Retinal pigment epithelial cell (primary cell): ENCODE measurements at regions not wholly inside any gene's neighbourhood (a gene's known extent, or its start where the extent isn't known, plus 50 kb on each side); places are given as distances from the start of the nearest gene placed in this dataset.

Experiments used
- DNase-seq: peaks from one replicate; pipeline ENCODE4 v3.0.0-alpha.2; 2010; ENCODE audit warnings: low read depth
- H3K4me3 ChIP-seq: 2 replicates; pipeline ENCODE4 v1.5.1; 2011; ENCODE audit warnings: mild to moderate bottlenecking, low read length, control low read depth, moderate library complexity
- TF ChIP-seq, protein P1 (sequence below): conservative IDR thresholded peaks from 2 replicates; pipeline ENCODE4 v1.5.1; 2011; ENCODE audit warnings: low read depth, low read length, control low read depth, inconsistent platforms

DNA sequence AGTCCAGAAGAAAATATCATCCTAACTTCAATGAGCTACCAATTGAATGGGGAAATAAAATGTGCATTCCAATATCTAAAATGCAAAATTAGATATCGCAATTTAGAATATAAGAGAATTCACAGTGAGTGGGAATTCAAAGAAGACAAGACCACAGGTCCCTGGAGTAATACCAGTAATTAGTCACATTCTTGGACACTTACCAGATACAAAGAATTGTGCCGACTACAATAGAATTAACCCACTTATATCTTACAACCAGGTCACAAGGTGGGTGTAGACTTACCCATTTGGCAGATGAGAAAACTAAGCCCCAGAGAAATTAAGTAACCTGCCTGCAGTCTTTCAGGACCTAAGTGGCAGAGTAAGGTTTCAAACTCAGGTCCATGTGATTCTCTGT is 84.3 kb upstream of the C1QTNF7 start:
- DNase-seq: no peak

DNA sequence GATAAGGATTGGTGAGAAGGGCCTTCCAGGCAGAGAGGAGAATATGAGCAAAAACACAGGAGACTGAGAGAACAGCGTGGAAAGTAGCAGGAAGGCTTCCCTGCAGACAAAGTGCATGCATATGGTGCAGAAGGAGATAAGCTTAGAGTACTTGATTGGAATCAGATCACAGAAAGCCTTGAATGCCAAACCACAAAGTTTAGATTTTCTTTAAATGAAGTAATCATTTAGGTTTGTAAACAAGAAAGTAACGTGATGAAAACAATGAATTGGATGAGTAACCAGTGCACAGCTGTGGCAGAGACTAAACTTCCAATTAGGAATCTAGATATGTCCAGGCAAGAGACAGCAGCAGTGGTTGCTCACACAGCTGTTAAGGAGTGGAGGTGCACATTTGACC is 83.8 kb upstream of the C1QTNF7 start:
- DNase-seq: no peak
- TF ChIP-seq, protein P1, sequence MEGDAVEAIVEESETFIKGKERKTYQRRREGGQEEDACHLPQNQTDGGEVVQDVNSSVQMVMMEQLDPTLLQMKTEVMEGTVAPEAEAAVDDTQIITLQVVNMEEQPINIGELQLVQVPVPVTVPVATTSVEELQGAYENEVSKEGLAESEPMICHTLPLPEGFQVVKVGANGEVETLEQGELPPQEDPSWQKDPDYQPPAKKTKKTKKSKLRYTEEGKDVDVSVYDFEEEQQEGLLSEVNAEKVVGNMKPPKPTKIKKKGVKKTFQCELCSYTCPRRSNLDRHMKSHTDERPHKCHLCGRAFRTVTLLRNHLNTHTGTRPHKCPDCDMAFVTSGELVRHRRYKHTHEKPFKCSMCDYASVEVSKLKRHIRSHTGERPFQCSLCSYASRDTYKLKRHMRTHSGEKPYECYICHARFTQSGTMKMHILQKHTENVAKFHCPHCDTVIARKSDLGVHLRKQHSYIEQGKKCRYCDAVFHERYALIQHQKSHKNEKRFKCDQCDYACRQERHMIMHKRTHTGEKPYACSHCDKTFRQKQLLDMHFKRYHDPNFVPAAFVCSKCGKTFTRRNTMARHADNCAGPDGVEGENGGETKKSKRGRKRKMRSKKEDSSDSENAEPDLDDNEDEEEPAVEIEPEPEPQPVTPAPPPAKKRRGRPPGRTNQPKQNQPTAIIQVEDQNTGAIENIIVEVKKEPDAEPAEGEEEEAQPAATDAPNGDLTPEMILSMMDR: no peak
- no peak overlapping the region for H3K4me3 ChIP-seq

More for the DNA sequence above, 84.3 kb upstream of the C1QTNF7 start:
- TF ChIP-seq, protein P1: no peak
- H3K4me3 ChIP-seq: no peak overlapping the region

DNA sequence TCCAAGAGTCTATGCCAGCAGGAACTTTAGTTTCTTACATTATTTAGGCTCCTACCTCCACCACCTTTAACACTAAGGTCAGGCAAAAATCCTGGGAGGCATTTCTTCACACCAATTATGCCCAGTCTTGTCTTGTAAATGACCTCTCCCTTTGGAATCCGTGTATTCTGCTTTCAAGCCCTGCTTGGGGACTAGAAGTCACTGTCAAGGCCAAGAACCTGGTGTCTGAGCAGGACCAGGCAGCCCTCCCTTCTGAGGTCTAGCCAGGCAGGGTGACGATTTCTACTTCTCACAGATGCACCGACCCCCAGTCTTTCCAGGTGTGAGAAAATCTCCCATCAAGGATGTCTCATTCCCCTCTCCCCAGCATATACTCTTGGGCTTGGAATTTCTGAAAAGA is 82.7 kb upstream of the C1QTNF7 start:
- DNase-seq: no peak
- TF ChIP-seq, protein P1: no peak
- H3K4me3 ChIP-seq: no peak overlapping the region

DNA sequence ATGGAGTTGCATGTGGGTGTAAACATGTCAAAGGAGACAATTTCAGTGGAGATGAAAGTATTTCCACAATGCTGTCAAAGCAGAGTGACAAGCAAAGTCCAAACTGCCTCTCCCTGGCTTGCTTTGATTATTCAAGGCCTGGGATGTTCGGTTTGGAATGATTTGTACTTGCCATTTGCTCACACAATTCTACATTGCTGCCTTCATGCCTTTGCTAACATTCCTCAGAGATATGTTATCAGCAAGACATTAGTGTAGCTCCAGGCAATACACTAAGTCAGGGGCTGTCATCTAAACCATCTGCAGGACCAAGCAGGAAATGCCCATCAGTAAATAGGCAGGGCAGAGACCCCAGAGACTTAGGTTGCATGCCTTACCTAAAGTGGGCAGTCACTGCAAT is 79.6 kb upstream of the C1QTNF7 start:
- no peak overlapping the region for H3K4me3 ChIP-seq
- no peak for DNase-seq
- TF ChIP-seq, protein P1: no peak

DNA sequence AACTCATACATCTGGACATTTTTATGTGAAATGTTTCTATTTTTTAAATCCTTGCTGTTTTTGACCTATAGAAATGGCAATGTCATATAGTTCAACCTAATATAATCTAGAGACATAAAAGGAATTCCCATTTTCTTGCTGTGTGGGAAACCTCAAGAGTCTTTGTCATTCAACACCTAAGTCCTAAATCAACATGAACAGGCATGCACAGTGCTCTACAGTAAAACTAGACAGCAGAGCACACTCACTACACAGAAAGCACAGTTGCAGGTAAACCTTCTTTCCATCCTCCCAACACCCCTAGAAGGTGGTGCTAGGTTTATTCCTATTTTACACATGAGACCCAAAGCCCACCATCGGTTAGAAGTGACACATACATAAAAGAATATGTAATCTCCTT is 79.1 kb upstream of the C1QTNF7 start:
- DNase-seq: no peak
- TF ChIP-seq, protein P1: no peak
- no peak overlapping the region for H3K4me3 ChIP-seq

DNA sequence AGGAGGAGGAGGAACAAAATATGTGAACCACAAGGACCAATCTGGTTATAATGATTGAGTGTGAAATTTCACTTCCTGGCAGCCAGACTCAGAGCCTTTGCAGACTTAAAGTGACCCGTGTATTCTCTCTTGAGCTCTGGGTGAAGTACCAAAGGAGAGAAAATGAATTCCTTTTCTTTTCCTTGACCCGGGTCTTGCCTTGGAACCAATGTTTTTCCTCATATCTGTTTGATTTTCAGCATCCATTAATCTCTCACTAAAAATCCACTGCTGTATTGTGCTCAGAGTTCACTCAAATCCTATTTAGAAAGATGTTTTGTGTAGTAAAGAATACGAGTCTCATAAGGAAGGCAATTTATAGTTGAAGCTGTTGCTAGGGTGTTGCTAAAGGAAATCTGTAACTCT is 78.3 kb upstream of the C1QTNF7 start:
- no peak overlapping the region for H3K4me3 ChIP-seq
- no peak for DNase-seq
- TF ChIP-seq, protein P1: no peak

DNA sequence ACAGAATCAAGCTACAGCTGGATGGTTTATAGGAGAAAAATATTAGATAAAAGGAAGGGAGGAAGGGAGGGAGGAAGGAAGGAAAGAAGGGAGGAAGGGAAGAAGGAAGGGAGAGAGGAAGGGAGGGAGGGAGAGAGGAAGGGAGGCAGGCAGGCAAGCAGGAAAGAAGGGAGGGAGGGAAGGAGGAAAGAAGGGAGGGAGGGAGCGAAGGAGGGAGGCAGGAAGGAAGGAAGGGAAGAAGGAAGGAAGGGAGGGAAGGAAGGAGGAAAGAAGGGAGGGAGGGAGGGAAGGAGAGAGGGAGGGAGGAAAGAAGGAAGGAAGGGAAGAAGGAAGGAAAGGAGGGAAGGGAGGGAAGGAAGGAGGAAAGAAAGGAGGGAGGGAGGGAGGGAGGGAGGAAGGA is 77.9 kb upstream of the C1QTNF7 start:
- TF ChIP-seq, protein P1: no peak
- no peak for DNase-seq
- H3K4me3 ChIP-seq: no peak overlapping the region
